ENCODE measurements at regions not wholly inside any gene's neighbourhood (a gene's known extent, or its start where the extent isn't known, plus 50 kb on each side); places are given as distances from the start of the nearest gene placed in this dataset.
"Not testable (repeated sequence)": the region's sequence is repeated elsewhere in the genome, so short reads cannot be mapped to it uniquely, and the experiment has no call there.

DNA sequence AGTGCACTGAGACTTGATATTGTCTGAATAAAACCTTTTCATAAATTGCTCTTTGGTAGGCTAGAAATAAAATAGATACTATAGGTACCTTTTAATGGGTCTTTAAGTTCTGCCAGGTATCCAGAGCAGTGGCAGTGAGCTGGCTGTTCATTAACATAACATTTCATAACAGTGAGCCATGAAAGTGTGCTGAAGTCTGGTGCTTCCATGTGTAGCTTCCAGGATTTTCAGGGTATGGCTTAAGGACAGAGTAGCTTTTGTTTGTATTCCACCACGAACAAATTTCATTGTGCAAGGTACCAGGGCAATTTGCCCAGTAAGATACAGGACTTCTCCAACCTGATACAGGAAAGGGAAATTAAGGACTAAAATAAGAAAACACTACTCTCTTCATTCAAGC is 124.7 kb upstream of the NANOGP8 start:
- no peak for DNase-seq

DNA sequence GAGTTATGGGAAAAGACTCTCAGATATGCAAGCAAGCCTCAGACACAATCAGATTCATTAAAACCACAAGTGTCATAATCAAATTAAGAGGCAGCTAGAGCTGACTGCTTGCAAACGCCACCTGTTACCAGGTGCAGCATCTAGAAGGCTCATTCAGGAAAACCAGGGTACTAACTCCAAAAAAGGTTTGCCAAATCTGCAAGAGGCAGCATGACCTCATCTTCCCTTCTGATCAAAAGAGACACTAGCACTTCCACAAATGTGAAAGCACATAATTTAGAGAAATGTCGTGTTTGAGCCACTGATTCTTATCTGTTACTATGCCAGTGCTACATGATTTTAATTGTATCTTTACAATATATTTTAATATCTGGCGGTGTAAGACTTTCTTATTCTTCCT is 123.3 kb upstream of the NANOGP8 start:
- no peak for DNase-seq

DNA sequence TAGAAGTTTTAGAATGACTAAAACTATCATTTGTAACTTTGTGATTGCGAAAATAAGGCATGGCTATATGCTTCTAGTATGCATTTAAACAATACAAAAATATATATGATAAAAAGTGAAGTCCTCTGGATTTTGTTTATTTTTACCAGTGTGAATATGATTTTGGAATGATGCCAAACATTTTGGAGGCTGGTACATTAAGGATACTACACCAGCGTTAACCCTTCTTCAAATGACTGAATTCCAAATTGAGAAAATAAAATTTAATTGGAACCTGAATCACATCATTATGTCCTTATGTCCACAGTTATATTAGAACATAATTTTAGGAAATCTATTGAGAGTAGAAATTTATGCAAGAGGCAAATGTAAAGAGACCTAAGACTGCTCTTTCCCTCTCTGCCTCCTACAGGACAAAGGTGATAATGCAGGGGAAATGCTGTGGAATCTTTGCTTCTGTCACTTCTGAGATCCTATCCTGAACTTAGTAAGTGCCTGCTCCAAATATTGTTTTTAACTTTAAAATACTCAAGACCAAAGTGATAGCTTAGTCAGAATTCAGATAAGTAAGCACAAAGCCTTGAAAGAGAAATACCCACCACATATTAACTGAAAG is 121.1 kb upstream of the NANOGP8 start:
- DNase-seq, result no peak

DNA sequence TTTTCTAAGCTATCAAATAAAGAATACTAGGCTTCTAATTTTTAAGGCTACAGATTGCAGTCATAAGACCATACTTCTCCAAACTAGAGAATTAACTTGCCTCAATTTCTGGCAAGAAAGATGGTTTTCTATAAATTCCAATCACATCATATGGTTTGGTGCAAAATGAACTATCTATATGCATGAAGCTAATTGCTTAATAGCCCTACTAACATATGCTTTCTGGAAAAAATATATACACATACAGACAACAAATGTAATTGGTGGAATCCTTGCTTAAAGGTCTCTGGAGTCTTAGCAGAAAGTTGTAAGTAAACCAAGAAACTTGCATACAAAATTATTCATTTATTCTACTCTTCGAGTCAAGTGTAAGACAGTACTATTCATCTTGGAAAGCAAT is 113.1 kb upstream of the NANOGP8 start:
- no peak for DNase-seq

DNA sequence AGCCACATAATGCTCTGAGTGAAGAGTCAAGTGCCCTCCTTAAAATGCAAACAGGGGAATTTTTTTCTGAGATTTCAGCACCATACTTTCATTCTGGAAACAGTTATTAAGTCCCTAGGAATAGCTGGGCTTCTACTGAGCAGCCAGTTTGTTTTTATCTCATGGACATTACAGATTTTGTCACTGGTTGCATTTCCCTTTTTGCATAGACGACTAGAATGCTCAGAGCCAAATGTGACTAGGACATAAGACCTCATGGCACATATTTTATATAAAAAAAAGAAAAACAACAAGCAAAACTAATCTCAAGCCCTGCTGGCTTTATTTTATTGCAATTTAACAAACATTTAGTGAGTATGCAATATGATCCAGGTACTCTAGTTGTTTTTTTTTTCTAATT is 112.7 kb upstream of the NANOGP8 start:
- DNase-seq, result no peak

DNA sequence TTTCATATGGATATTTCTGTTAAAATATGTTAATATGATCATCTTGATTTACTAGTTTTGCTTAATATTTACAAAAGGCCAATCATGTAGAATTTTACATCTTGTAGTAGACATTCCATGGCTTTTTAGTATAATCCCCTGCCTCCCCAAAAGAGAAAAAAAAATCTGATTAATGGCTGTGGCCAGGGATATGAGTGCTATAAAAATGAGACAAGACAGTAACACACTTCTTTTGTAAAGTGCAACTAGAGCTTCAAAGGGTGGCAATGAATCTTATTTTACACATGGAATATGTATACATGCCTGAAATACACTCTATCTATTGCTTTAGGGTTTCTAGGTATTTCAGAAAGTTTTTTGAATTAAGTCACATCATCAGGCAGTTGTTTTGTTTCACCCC is 112.2 kb upstream of the NANOGP8 start:
- no peak for DNase-seq

DNA sequence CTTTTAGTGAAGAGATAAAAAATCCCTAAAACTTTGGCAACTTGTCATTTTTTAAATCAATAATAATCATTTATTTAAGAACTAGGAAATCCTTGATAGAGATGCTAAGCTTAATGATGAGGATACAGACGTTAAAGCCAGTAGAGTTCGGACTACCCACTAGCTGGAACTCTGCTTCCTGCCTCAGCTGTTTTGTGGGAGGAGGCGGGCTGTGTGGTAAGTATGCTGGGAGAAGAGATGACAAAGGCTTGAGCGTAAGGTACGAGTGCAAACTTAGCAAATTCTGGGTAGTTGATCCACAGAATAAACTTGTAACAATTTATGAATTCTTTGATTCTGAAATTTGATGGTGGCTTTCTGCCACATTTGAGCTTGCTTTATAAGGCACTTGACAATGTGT is 111.2 kb upstream of the NANOGP8 start:
- DNase-seq, result no peak

DNA sequence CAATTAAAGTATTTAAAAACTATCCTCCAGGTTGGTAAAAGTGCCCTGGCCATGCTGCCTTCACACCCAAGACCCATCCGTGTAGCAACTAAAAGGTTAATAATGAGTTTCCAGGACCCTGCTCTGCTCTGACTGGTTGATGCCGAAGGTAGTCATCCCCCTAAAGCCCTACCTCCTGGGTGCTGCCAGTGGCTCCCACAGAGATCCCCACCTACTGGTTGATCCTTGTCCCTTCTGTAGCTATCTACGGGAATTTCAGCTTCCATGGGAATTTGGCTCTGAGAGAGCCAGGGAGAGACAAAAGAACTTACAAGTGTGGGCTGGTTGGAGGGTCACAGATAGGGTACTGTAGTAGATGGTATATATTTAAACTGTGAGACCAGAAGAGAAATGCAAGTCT is 110.6 kb upstream of the NANOGP8 start:
- DNase-seq, result no peak

DNA sequence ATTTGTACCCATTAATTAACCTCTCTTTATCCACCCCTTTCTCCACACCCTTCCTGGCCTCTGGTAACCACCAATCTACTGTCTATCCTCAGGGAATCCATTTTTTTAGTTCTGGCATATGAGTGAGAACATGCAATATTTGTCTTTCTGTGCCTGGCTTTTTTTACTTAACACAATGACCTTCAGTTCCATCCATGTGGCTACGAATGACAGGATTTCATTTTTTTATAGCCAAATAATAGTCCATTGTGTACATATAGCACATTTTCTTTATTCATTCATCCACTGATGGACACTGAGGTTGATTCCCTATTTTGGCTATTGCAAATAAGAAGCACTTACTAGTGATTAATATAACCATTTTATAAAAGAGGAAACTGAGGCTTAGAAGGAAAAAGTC is 109.9 kb upstream of the NANOGP8 start:
- no peak for DNase-seq

DNA sequence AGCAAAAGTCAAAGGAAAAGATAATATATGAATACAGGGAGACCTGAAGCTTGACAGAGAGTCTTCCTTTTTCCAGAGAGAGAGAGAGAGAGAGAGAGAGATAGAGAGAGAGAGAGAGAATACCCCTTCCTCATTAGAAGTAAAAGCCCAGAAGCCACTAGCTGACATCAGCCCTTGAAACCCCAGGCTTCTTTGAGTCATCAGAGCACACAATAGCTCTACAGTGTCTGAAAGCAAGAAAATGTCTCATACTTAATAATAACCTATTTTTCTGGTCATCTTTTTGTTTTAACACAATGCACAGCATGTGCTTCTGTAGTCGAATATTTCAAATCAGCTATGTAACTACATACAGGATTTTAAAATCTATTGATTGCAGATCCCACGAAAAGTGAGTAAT is 109.2 kb upstream of the NANOGP8 start:
- no peak for DNase-seq

DNA sequence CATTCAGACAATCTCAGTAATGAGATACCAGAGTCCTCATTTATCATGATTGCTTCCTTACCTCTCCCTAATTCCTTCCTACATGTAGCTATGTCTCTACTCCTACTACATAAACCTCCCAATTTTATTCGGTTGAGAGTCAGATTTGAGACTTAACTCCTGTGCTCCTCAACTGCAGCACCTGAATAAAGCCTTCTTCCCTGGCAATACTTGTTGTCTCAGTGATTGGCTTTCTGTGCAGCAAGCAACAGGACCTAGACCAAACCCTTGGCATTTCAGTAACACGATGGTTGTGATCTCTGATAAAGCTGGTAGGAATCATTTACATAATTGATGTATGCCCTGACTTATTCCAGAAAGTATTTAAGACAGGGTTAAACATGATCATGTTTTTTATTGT is 106.7 kb upstream of the NANOGP8 start:
- no peak for DNase-seq

DNA sequence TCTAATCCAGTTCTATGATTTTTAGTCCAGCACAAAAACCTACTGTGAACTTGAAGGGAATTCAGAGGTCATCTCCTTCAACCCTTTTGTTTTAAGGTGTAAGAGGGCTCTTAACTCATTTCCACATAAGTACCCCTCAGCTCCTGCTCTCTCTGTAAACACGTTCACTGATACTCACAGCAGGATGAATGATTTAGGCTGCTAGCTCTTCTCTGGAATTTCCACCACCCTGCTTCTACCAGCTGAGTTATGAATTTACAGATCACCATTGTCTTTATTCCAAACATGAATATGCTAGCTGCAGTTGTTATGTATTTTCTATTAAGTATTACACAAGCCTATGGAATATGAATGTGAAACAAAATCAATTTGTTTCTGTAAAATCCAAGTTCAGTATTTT is 101.3 kb upstream of the NANOGP8 start:
- DNase-seq, result no peak

DNA sequence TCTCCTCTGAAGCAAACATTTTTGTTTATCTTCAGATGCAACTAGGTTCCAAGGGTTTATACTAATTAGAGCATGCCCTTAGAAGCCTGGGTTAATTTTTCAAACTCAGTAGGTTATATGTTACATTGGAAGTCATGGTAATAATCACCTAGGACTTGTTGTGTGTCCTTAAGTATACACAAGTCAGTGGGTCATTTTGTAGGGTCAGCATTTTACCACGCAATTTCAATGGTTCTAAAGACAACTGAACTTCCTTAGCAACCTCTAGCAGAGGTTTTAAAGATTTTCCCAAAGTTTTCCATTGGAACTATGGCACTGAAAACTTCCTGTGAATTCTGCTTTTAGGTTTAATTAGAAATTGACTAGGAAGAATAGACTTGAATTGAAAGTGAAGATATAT is 99.6 kb upstream of the NANOGP8 start:
- DNase-seq, result no peak

DNA sequence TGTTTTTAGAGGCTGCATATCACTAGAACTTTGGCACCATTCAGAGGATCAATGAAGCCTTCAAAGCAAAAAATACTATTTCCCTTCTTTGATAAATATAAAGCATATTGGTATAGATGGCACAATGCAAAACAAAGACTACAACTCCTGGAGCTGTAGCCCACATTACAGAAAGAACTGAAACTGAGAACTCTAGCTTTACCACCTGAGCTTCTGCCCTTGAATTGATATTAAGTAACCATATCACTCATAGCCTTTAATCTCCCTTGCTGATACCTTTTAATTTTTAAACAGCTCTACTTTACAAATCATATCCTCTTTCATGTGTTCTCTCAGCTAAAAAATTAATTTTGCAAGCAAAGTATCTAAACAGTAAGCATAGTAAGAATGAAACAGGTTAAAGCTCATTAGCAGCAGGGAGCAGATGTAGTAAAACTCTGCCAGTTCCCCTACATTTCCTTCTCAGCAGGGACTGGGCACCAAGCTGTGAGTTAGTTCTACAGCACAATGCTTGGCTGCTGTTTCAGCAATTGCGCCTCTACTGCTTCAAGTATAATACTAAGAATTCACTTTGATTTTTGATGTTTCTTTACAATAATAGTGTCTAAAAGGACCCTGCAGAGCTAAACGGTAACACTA is 97.9 kb upstream of the NANOGP8 start:
- no peak for DNase-seq

DNA sequence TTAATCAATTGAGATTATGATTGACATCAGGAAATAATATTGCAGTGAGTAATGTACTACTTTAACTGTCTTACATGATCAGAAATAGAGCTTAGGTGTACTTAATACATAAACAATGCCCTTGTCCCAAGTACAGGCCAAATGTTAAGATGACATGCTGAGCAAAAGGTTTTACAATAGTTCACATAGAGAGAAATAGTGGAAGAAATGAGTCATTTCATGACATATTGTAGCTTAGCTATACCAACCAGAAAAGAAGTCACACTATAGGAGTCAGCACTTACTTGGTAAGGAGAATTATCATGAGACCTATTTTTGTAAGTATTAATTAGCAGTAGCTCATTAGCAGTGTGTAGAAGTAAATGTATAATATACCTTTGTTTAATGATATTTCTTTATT is 96.4 kb upstream of the NANOGP8 start:
- no peak for DNase-seq

DNA sequence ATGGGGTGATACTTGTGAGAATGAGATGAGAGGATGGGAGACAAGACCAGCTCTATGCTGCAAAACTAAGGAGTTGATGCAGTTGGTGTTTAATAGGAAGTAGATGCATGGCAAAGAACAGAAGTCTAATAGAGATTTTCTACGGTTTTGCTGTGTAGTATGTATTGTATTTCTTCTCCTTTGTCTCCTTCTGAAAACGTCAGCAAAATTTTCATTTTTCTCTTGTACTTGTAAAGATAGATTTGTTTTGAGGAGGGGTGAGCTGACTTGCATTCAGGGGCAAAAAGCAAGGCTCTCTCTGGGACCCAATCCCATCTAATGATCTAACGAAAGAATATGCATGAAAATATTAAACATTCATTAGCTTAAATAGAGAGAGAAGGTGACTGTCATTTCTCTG is 94.6 kb upstream of the NANOGP8 start:
- no peak for DNase-seq

DNA sequence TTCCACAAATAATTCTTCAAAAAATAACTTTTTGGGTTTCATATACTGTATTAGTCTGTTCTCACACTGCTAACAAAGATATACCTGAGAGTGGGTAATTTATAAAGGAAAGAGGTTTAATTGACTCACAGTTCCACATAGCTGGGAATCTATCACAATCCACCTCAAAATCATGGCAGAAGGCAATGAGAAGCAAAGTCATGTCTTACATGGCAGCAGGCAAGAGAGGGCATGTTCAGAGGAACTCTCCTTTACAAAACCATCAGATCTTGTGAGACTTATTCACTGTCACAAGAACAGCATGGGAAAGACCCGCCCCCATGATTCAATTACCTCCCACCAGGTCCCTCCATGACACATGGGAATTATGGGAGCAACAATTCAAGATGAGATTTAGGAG is 93.1 kb upstream of the NANOGP8 start:
- not testable (repeated sequence) for DNase-seq

DNA sequence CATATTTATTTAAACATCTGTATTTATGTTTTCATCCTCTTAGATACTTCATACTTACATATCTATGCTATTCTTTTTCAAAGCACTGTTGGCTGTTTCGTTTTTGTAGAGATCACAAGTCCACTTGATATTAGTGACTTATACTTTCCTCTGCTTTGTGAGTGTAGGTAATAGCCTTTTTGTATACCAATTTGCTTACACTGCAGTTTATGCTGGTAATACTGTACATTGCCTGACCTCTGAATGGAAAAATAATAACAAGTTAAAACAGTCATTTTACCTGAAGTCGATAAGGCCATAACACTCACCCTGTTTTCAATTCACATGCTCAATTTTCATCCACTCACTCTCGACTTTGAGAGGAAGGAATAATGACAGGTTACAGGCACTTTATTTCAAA is 89.9 kb upstream of the NANOGP8 start:
- no peak for DNase-seq

DNA sequence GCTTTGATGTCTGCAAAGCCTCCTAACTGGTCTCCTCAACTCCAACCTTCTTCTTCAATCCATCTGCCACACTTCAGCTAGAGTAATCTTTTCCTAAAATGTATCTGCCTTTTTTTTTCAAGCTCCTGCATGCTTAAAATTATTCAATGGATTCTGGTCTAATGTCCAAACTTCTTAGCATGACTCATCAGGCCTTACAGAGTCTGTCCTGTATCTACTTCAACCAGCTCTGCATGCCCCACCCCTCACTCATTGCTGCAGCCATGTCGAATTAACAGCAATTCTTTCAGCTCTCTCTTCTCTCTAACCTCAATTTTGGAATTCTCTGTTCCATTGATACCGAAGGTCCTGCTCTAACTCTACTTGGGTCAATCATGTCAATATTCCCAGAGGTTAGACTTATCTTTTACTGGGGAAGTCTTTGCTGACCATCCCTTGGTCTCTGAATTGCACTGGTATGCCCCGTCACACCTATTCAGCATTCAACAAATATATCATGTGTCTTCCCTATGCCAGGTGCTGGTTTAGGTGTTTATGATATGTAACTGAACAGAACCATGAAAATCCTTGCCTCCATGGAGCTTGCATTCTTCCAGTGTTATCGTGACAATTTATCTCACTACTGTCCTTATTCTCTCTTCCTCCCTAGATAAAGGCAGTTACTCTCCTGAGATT is 88.5 kb upstream of the NANOGP8 start:
- no peak for DNase-seq

DNA sequence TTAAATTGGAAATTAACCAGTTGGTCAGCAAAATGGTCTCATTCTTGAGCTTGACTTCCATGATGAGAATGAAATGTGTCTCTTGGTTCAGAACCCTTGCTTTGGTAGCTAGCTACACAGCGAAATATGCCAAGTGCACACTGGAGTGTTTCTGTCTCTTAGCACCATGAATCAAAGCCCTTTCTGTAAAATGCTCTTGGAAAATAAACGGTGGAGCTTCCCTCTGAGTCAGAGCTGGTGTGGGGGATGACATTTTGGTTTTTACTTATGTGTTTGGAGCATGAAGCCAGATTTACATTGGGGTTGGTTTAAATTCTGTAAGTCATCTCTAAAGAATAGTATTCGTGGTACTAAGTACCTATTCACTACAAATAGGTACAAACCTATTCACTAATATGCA is 85.1 kb upstream of the NANOGP8 start:
- no peak for DNase-seq

DNA sequence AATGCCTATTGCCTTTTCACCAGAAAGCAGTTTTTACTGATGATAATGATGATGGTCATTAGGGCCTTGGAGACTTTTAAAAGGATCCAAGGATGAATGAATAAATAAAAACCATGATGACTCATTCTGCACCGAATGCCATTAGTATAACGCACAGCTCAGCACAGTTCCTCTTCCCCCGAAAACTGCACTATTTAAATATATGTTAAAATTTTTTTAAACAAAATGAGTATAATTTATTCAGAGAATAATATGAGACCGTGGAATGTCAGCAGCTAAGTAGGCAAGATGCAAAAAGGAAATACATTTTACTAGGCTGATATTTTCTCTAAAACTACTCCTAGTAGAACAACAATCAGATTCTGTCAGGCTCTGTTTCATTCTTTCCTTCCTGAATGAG is 83.4 kb upstream of the NANOGP8 start:
- DNase-seq, result no peak

DNA sequence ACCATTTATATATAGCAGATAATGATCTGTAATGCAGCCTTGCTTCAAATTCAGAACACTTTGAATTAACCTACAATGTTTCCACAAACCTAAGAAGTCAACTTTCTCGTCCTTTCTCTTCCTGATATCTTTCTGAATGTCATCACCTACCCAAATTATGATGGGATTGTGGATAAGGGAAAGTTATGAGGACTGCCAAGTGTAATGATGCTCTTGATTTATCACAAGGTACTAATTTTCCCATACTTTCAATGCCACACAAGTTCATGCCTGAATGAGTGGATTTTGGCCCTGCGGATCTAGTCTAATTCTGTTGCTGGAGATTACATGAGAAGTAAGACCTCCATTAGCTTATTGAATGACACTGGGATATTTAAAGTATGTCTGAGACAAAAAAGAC is 82.6 kb upstream of the NANOGP8 start:
- DNase-seq, result no peak

DNA sequence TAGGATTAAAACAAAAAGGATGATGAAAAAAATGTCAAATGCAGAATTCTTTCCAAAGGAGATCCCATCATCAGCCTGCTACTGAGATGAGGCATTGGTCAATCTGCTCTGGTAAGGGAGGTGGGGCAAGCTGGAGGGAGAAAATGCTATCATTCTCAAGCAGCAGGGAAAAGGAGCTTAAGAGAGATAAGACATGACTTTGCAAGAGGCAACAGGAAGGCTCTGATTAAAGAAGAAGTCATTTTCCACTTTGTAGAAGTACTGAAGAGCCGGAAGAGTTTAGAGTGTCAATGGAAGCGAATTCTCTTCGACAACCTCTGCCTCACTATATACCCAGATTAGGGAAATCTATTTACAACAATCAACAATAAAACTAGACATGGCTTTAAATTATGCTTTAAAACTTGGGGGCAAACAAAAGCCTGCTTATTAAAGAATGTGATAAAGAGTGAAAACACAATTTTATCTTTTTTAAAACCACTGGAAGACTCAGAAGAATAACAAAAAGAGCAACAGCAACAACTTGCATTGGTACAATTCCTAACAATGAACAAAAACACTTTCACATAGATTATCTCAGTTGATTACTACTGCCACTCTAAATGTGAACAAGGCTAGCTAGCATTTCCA is 81.8 kb upstream of the NANOGP8 start:
- DNase-seq, result no peak
